ENCODE measurements at regions not wholly inside any gene's neighbourhood (a gene's known extent, or its start where the extent isn't known, plus 50 kb on each side); places are given as distances from the start of the nearest gene placed in this dataset.

DNA sequence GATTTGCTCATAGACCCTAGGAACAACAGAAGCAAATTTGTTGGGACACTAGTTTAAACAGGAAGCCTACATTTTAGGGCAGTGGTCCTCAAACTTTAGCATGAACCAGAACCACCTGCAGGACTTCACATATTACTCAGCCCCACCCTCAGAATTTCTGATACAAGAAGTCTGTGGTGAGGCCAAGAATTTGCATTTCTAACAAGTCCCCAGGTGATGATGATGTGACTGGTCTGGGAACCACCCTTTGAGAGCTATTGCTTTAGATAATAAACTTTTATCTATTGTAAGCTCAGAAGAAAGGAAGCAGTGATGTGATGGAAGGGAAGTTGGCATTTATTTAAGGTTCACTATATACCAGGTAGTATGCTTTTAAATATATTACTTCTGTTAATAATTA lies 194.0 kb downstream of the FAM181B start:
- no peak overlapping the region for H3K4me2 ChIP-seq
- no peaks in the 10 kb centered on the region for H3K4me1 ChIP-seq
- H3K27ac ChIP-seq: no peak overlapping the region
- no peak for DNase-seq (ENCODE audit: low read depth in 1 of 2, low spot score in 1 of 2)
- ChIA-PET CTCF (interaction anchor here (1.3 kb wide), 1 partner anchor 10 kb away, joined by 4 read pairs; no protein-coding TSS in a partner anchor), POLR2A (no interaction called here)
- H3K9me3 ChIP-seq: no peaks in the 10 kb centered on the region
- no peak for FAIRE-seq
- ATAC-seq: no peak
- H3K4me3 ChIP-seq: no peak overlapping the region
- TF ChIP-seq, protein P1, sequence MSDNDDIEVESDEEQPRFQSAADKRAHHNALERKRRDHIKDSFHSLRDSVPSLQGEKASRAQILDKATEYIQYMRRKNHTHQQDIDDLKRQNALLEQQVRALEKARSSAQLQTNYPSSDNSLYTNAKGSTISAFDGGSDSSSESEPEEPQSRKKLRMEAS (IDR thresholded peaks at IDR 0.05): no peak
- TF ChIP-seq MAZ (IDR thresholded peaks at IDR 0.05; ENCODE audit: borderline replicate concordance, low read depth, low read length) (no peak), FOXS1 (CRISPR knock-in tag; IDR thresholded peaks at IDR 0.05) (no peak), HOXB5 (CRISPR knock-in tag; IDR thresholded peaks at IDR 0.05) (no peak), JUN (IDR thresholded peaks at IDR 0.05) (no peak), NPAS2 (CRISPR knock-in tag; IDR thresholded peaks at IDR 0.05; ENCODE audit: borderline replicate concordance) (no peak), ZC3H11A (IDR thresholded peaks at IDR 0.05) (no peak), EHMT2 (IDR thresholded peaks at IDR 0.05; ENCODE audit: low read depth) (no peak), EHF (CRISPR knock-in tag; IDR thresholded peaks at IDR 0.05) (no peak), CHD4 (IDR thresholded peaks at IDR 0.05; ENCODE audit: borderline replicate concordance) (no peak), RARB (CRISPR knock-in tag; IDR thresholded peaks at IDR 0.05) (no peak), FOSB (CRISPR knock-in tag; IDR thresholded peaks at IDR 0.05) (no peak)
- TF ChIP-seq, protein P2, sequence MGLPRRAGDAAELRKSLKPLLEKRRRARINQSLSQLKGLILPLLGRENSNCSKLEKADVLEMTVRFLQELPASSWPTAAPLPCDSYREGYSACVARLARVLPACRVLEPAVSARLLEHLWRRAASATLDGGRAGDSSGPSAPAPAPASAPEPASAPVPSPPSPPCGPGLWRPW (IDR thresholded peaks at IDR 0.05): no peak
- TF ChIP-seq, protein P3, sequence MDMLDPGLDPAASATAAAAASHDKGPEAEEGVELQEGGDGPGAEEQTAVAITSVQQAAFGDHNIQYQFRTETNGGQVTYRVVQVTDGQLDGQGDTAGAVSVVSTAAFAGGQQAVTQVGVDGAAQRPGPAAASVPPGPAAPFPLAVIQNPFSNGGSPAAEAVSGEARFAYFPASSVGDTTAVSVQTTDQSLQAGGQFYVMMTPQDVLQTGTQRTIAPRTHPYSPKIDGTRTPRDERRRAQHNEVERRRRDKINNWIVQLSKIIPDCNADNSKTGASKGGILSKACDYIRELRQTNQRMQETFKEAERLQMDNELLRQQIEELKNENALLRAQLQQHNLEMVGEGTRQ (IDR thresholded peaks at IDR 0.05): no peak

DNA sequence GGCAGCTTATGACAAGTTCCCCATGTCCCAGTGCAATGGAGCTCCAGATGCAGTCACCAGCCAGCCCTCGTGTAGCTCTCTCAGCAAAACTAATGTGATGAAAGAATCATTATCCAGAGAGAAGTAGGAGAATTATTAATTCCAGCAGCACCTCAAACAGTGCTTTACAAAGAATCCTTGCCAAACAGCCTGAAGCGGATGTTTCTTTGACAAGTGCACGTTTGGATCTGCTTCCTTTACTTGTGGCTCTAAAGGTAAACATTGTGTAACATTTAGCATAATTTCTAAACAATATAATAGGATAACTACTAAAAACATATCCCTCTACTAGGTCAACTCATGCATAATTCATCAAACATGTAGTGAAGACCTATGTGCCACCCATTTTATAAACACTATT lies 197.0 kb downstream of the FAM181B start:
- Histone ChIP-seq H3K9me3 (no peaks in the 10 kb centered on the region), H3K27ac (no peak overlapping the region), H3K4me2 (no peak overlapping the region), H3K4me3 (no peak overlapping the region), H3K4me1 (no peaks in the 10 kb centered on the region)
- FAIRE-seq: no peak
- CTCF ChIA-PET: no interaction called here
- WGBS (ENCODE audit: missing lambda C conversion rate): 2% methylated on average over 3 of the region's 3 CpGs
- DNase-seq (ENCODE audit: low read depth in 1 of 2, low spot score in 1 of 2): no peak
- TF ChIP-seq, protein P4, sequence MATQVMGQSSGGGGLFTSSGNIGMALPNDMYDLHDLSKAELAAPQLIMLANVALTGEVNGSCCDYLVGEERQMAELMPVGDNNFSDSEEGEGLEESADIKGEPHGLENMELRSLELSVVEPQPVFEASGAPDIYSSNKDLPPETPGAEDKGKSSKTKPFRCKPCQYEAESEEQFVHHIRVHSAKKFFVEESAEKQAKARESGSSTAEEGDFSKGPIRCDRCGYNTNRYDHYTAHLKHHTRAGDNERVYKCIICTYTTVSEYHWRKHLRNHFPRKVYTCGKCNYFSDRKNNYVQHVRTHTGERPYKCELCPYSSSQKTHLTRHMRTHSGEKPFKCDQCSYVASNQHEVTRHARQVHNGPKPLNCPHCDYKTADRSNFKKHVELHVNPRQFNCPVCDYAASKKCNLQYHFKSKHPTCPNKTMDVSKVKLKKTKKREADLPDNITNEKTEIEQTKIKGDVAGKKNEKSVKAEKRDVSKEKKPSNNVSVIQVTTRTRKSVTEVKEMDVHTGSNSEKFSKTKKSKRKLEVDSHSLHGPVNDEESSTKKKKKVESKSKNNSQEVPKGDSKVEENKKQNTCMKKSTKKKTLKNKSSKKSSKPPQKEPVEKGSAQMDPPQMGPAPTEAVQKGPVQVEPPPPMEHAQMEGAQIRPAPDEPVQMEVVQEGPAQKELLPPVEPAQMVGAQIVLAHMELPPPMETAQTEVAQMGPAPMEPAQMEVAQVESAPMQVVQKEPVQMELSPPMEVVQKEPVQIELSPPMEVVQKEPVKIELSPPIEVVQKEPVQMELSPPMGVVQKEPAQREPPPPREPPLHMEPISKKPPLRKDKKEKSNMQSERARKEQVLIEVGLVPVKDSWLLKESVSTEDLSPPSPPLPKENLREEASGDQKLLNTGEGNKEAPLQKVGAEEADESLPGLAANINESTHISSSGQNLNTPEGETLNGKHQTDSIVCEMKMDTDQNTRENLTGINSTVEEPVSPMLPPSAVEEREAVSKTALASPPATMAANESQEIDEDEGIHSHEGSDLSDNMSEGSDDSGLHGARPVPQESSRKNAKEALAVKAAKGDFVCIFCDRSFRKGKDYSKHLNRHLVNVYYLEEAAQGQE (IDR thresholded peaks at IDR 0.05): no peak
- TF ChIP-seq, protein P2 (IDR thresholded peaks at IDR 0.05): no peak
- no peak for TF ChIP-seq FOXS1 (CRISPR knock-in tag; IDR thresholded peaks at IDR 0.05)
- TF ChIP-seq, protein P5, sequence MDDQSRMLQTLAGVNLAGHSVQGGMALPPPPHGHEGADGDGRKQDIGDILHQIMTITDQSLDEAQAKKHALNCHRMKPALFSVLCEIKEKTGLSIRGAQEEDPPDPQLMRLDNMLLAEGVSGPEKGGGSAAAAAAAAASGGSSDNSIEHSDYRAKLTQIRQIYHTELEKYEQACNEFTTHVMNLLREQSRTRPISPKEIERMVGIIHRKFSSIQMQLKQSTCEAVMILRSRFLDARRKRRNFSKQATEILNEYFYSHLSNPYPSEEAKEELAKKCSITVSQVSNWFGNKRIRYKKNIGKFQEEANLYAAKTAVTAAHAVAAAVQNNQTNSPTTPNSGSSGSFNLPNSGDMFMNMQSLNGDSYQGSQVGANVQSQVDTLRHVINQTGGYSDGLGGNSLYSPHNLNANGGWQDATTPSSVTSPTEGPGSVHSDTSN (IDR thresholded peaks at IDR 0.05): no peak
- no peak for TF ChIP-seq HOXB5 (CRISPR knock-in tag; IDR thresholded peaks at IDR 0.05)
- TF ChIP-seq NR3C1 (IDR thresholded peaks at IDR 0.05): no peak
- TF ChIP-seq, protein P6, sequence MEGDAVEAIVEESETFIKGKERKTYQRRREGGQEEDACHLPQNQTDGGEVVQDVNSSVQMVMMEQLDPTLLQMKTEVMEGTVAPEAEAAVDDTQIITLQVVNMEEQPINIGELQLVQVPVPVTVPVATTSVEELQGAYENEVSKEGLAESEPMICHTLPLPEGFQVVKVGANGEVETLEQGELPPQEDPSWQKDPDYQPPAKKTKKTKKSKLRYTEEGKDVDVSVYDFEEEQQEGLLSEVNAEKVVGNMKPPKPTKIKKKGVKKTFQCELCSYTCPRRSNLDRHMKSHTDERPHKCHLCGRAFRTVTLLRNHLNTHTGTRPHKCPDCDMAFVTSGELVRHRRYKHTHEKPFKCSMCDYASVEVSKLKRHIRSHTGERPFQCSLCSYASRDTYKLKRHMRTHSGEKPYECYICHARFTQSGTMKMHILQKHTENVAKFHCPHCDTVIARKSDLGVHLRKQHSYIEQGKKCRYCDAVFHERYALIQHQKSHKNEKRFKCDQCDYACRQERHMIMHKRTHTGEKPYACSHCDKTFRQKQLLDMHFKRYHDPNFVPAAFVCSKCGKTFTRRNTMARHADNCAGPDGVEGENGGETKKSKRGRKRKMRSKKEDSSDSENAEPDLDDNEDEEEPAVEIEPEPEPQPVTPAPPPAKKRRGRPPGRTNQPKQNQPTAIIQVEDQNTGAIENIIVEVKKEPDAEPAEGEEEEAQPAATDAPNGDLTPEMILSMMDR (IDR thresholded peaks at IDR 0.05): no peak
- TF ChIP-seq SREBF2 (IDR thresholded peaks at IDR 0.05): no peak
- no peak for TF ChIP-seq EHMT2 (IDR thresholded peaks at IDR 0.05; ENCODE audit: low read depth)
- TF ChIP-seq HOXA7 (CRISPR knock-in tag; IDR thresholded peaks at IDR 0.05): no peak
- TF ChIP-seq FOSL2 (IDR thresholded peaks at IDR 0.05): no peak
- no peak for TF ChIP-seq FOSL2 (CRISPR knock-in tag; IDR thresholded peaks at IDR 0.05)
- TF ChIP-seq RAD21 (conservative IDR thresholded peaks at IDR 0.05 in 1 of 2, IDR thresholded peaks at IDR 0.05 in 1 of 2): no peak
- TF ChIP-seq FOSB (CRISPR knock-in tag; IDR thresholded peaks at IDR 0.05): no peak
- TF ChIP-seq RNF2 (IDR thresholded peaks at IDR 0.05; ENCODE audit: borderline replicate concordance, low read depth): no peak
- TF ChIP-seq CBX8 (IDR thresholded peaks at IDR 0.05): no peak
- no peak for TF ChIP-seq TP53 (CRISPR knock-in tag; IDR thresholded peaks at IDR 0.05)
- TF ChIP-seq RFX5 (IDR thresholded peaks at IDR 0.05): no peak
- TF ChIP-seq RCOR1 (IDR thresholded peaks at IDR 0.05; ENCODE audit: low read depth, low read length): no peak
- TF ChIP-seq KDM5A (IDR thresholded peaks at IDR 0.05): no peak
- no peak for TF ChIP-seq JUN (IDR thresholded peaks at IDR 0.05)
- ATAC-seq: no peak
- POLR2A ChIA-PET: no interaction called here
